HEK293T (cell line): ENCODE measurements at regions not wholly inside any gene's neighbourhood (a gene's known extent, or its start where the extent isn't known, plus 50 kb on each side); places are given as distances from the start of the nearest gene placed in this dataset.

Experiments used
- CTCF ChIA-PET: fragments of 350-600 bp; formaldehyde crosslinking; extraction: SDS; loops from one replicate; lab custom pipeline; 2021; ENCODE audit warnings: antibody characterized with exemption, inconsistent platforms; lab: Yijun Ruan, JAX
- POLR2A ChIA-PET: fragments of 350-600 bp; formaldehyde crosslinking; extraction: SDS; loops from one replicate; lab custom pipeline; 2020; ENCODE audit warnings: antibody characterized with exemption, inconsistent platforms; lab: Yijun Ruan, JAX
- DNase-seq: peaks from one replicate; pipeline ENCODE4 v3.0.0; 2012; ENCODE audit warnings: mixed read lengths; ENCODE audit errors: extremely low spot score
- ARNT ChIP-seq: fragments of 450-650 bp; IDR thresholded peaks from 2 replicates; pipeline ENCODE4 v1.6.1; 2017; ENCODE audit warnings: mild to moderate bottlenecking
- BHLHE40 ChIP-seq: fragments of 450-650 bp; IDR thresholded peaks from 2 replicates; pipeline ENCODE4 v1.6.1; 2016; ENCODE audit warnings: mild to moderate bottlenecking, moderate library complexity, borderline replicate concordance
- CTBP1 ChIP-seq: fragments of 450-650 bp; IDR thresholded peaks from 2 replicates; pipeline ENCODE4 v1.6.1; 2016; ENCODE audit warnings: borderline replicate concordance
- ELF4 ChIP-seq: fragments of 450-650 bp; IDR thresholded peaks from 2 replicates; pipeline ENCODE4 v1.6.1; 2017; ENCODE audit warnings: antibody characterized with exemption
- FOXA1 ChIP-seq: fragments of 450-650 bp; IDR thresholded peaks from 2 replicates; pipeline ENCODE4 v1.6.1; 2016; ENCODE audit warnings: mild to moderate bottlenecking
- FOXK2 ChIP-seq: fragments of 450-650 bp; IDR thresholded peaks from 2 replicates; pipeline ENCODE4 v1.6.1; 2016; ENCODE audit warnings: mild to moderate bottlenecking
- FOXM1 ChIP-seq: fragments of 450-650 bp; IDR thresholded peaks from 2 replicates; pipeline ENCODE4 v1.6.1; 2017; ENCODE audit warnings: mild to moderate bottlenecking, borderline replicate concordance
- HDGF ChIP-seq: fragments of 450-650 bp; IDR thresholded peaks from 2 replicates; pipeline ENCODE4 v1.6.1; 2017; ENCODE audit warnings: antibody characterized with exemption, borderline replicate concordance
- L3MBTL2 ChIP-seq: fragments of 450-650 bp; conservative IDR thresholded peaks from 2 replicates; pipeline ENCODE4 v1.6.1; 2016; ENCODE audit warnings: mild to moderate bottlenecking
- LEF1 ChIP-seq: fragments of 450-650 bp; IDR thresholded peaks from 2 replicates; pipeline ENCODE4 v1.6.1; 2017; ENCODE audit warnings: mild to moderate bottlenecking, borderline replicate concordance
- NFRKB ChIP-seq: fragments of 450-650 bp; IDR thresholded peaks from 2 replicates; pipeline ENCODE4 v1.6.1; 2016; ENCODE audit warnings: mild to moderate bottlenecking, moderate library complexity
- SP1 ChIP-seq: fragments of 450-650 bp; IDR thresholded peaks from 2 replicates; pipeline ENCODE4 v1.6.1; 2017
- SUZ12 ChIP-seq: fragments of 450-650 bp; IDR thresholded peaks from 2 replicates; pipeline ENCODE4 v1.6.1; 2016; ENCODE audit warnings: mild to moderate bottlenecking
- TARDBP ChIP-seq: fragments of 450-650 bp; IDR thresholded peaks from 2 replicates; pipeline ENCODE4 v1.6.1; 2016
- ZNF384 ChIP-seq: fragments of 450-650 bp; IDR thresholded peaks from 2 replicates; pipeline ENCODE4 v1.6.1; 2016
- TF ChIP-seq, protein P1 (sequence below): fragments of 450-650 bp; IDR thresholded peaks from 2 replicates; pipeline ENCODE4 v1.6.1; 2016

GRCh38 chr10:126732868-126733267 lies 62.4 kb upstream of the C10orf90 start:
- POLR2A ChIA-PET = no interaction called here
- CTCF ChIA-PET = no interaction called here

DNA sequence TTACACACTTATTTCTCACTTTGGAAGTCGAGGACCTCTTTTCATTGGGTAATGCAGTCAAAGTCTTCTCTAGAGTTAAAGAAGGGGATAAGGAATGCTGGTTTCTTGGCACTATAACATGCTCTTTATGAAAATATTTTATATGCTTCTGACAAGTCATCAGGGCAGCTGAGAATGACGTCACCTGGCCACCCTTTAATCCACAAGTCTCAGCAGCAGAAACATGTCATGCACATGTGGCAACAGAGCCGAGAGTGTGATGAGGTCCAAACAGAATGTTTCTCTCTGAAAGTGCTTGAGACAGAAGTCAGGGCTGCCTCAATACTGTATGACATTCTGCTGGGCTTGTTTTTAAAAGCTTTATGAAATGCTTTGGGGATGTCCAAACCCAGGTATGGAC lies 63.5 kb upstream of the C10orf90 start:
- POLR2A ChIA-PET = no interaction called here
- DNase-seq = no peak
- TF ChIP-seq FOXA1 (no peak), CTBP1 (no peak), NFRKB (no peak), HDGF (no peak), LEF1 (no peak), SP1 (no peak), FOXM1 (no peak)
- TF ChIP-seq, protein P1, sequence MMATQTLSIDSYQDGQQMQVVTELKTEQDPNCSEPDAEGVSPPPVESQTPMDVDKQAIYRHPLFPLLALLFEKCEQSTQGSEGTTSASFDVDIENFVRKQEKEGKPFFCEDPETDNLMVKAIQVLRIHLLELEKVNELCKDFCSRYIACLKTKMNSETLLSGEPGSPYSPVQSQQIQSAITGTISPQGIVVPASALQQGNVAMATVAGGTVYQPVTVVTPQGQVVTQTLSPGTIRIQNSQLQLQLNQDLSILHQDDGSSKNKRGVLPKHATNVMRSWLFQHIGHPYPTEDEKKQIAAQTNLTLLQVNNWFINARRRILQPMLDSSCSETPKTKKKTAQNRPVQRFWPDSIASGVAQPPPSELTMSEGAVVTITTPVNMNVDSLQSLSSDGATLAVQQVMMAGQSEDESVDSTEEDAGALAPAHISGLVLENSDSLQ = no peak
- CTCF ChIA-PET = interaction anchor here (0.7 kb wide), 1 partner anchor 15 kb away, joined by 4 read pairs; no protein-coding TSS in a partner anchor

More at GRCh38 chr10:126732868-126733267, 62.4 kb upstream of the C10orf90 start:
- no peak for DNase-seq
- no peak for TF ChIP-seq ZNF384
- TF ChIP-seq NFRKB = no peak
- no peak for TF ChIP-seq HDGF
- no peak for TF ChIP-seq FOXM1
- TF ChIP-seq FOXA1 = no peak
- TF ChIP-seq TARDBP = no peak
- no peak for TF ChIP-seq SP1
- TF ChIP-seq, protein P1 = no peak
- no peak for TF ChIP-seq L3MBTL2
- TF ChIP-seq CTBP1 = no peak

DNA sequence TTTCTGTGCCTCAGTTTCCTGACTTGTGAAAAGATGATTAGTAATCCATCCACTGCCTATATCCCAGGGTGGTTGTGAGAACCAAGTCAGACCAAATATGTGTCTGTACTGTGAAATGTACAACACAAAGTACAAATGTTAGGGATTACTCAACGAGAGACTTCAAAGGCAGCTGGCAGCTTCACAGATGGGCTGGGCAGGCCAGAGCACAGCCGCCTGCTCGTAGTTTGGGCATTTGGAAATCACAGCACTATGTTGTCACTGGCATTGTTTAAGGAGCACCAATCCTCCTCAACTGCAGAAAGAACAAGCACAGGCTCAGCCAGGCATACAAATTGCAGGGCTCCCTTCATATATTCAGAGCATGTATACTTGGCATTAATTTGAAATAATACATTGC lies 64.5 kb upstream of the C10orf90 start:
- TF ChIP-seq FOXK2 (no peak), LEF1 (no peak), ARNT (no peak), FOXM1 (no peak), SUZ12 (no peak), SP1 (no peak), HDGF (no peak), FOXA1 (no peak), CTBP1 (no peak), BHLHE40 (no peak), ELF4 (no peak), NFRKB (no peak), TARDBP (no peak), ZNF384 (no peak), L3MBTL2 (no peak)
- TF ChIP-seq, protein P1 = no peak
- CTCF ChIA-PET = no interaction called here
- DNase-seq = no peak
- POLR2A ChIA-PET = no interaction called here

GRCh38 chr10:126736142-126736541 lies 65.6 kb upstream of the C10orf90 start:
- ChIA-PET CTCF (no interaction called here), POLR2A (no interaction called here)
- DNase-seq = no peak
- TF ChIP-seq TARDBP (no peak), ZNF384 (no peak), CTBP1 (no peak)
- TF ChIP-seq, protein P1 = no peak

DNA sequence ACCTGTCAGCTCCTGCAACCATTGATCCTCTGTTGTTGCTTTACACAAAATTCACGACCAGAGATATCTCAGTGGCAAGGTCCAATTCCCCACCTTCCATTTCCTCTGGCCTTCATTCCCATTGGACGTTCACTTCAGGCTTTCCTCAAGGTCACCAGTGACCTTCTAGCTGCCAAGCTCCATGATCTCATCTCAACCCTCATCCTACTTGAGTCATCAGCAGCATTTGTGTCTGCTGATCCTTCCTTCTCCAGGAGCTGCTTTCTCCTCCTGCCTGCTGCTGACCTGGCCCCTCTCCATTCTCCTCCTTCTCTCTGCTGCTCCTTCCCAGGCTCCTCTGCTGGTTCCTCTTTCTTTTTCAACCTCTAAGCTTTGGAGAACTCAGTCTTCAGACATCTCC lies 66.2 kb upstream of the C10orf90 start:
- CTCF ChIA-PET = no interaction called here
- no peak for DNase-seq

GRCh38 chr10:126738001-126738400 lies 67.5 kb upstream of the C10orf90 start:
- no peak for TF ChIP-seq LEF1

More for the DNA sequence above, 66.2 kb upstream of the C10orf90 start:
- TF ChIP-seq ELF4 = no peak
- no peak for TF ChIP-seq SUZ12
- TF ChIP-seq SP1 = no peak
- no peak for TF ChIP-seq BHLHE40
- TF ChIP-seq FOXK2 = no peak
- no peak for TF ChIP-seq CTBP1
- no peak for TF ChIP-seq ARNT
- TF ChIP-seq L3MBTL2 = no peak
- TF ChIP-seq HDGF = no peak
- no peak for TF ChIP-seq FOXM1
- POLR2A ChIA-PET = no interaction called here

GRCh38 chr10:126744571-126744970 lies 74.1 kb upstream of the C10orf90 start:
- no peak for TF ChIP-seq L3MBTL2
- no peak for TF ChIP-seq ELF4
- no peak for TF ChIP-seq HDGF
- TF ChIP-seq FOXM1 = no peak
- TF ChIP-seq CTBP1 = no peak
- no peak for TF ChIP-seq LEF1
- TF ChIP-seq, protein P1 = no peak
- no peak for TF ChIP-seq SP1
- TF ChIP-seq ARNT = no peak
- TF ChIP-seq FOXK2 = no peak
- no peak for TF ChIP-seq ZNF384
- TF ChIP-seq BHLHE40 = no peak
- TF ChIP-seq SUZ12 = no peak
- TF ChIP-seq FOXA1 = no peak
- TF ChIP-seq TARDBP = no peak
- no peak for TF ChIP-seq NFRKB
- CTCF ChIA-PET = no interaction called here
- POLR2A ChIA-PET = no interaction called here
- DNase-seq = no peak

More at GRCh38 chr10:126738001-126738400, 67.5 kb upstream of the C10orf90 start:
- no peak for DNase-seq
- ChIA-PET CTCF (no interaction called here), POLR2A (no interaction called here)
